DMS79 (cell line): ENCODE measurements at regions not wholly inside any gene's neighbourhood (a gene's known extent, or its start where the extent isn't known, plus 50 kb on each side); places are given as distances from the start of the nearest gene placed in this dataset.

Source experiments
- DNase-seq: peaks from one replicate; lab custom pipeline; 2025; lab: John Stamatoyannopoulos, UW

GRCh38 chr13:111952032-111952431, 114.9 kb upstream of the SOX1 start:
- no peak for DNase-seq

DNA sequence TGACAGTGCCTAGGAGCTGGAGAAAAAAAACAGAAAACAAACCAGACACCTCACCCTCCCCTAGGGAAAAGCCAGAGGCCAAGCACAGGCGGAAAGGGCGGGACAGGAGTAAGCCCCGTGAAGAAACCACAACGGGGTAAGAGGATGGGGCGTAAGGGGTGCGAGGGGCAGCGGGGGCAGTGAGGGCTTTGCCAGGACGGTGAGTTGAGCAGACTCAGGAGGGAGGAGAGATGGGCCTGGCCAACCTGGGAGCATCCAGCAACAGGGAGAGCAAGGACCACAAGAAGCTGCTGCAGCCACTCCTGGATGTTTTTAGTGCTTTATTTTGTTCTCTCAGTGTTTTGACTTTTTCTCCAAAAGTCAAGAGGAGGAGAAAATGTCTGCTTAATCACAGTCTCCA, 114.1 kb upstream of the SOX1 start:
- no peak for DNase-seq

DNA sequence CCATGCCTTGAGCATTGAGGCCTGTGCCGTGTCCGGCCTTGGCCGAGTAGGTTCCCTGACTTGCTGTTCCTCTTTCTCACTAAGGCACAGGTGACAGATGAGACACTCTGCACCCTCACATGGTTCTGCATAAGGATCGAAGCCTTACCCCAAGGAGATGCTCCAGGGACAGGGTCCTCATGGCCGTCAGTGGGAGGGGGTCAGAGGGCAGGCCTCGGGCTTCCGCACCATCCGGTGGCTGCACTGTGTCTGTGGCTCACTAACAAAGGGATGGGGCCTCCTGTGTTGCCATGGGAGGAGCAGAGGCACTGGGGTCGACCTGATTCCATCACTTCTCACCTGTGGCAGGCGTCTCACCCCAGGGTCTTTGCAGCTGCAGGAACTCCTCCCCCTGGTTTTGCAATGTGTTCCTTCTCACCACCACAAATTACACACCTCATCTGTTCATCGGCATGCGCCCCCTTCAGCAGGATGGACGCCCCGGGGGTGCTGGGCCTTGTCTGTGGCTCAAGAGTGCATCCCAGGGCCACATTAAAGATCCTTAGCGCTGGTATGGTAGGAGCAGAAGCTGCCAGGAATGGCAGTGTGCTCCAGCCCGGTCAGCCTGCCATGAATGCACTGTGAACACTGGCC, 113.3 kb upstream of the SOX1 start:
- no peak for DNase-seq

GRCh38 chr13:111954661-111955411, 112.1 kb upstream of the SOX1 start:
- no peak for DNase-seq

GRCh38 chr13:111955412-111956065, 111.4 kb upstream of the SOX1 start:
- DNase-seq = no peak

GRCh38 chr13:111956261-111957151, 110.4 kb upstream of the SOX1 start:
- DNase-seq = no peak

DNA sequence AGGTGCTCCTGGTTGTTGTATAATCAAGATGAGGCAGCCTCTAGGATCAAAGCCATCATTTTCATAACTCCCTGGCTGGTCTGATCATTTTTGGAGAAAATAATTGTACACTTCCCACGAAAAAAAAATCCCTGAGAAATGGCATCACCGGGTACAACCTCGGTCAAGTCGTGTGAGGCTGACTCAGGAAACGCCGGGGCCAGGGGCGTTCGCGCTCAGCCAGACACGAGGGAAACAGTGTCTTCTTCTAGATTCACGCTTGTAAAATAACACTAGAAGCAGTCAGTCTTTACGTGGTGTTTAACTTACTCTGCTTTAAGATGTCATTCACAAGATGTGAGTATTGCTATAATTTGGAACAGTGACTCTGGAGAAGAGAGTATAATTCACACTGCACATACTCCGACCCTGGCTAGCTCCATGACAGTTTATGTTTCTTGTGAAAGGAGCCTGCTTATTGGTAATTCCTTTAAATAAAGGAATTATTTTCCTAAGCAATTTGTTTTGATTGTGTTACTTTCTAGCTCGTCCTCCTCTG, 109.0 kb upstream of the SOX1 start:
- no peak for DNase-seq

- no peak for DNase-seq
These were observed 108.1 kb upstream of the SOX1 start for GRCh38 chr13:111958612-111959395.

GRCh38 chr13:111960152-111960772, 106.7 kb upstream of the SOX1 start:
- no peak for DNase-seq

DNA sequence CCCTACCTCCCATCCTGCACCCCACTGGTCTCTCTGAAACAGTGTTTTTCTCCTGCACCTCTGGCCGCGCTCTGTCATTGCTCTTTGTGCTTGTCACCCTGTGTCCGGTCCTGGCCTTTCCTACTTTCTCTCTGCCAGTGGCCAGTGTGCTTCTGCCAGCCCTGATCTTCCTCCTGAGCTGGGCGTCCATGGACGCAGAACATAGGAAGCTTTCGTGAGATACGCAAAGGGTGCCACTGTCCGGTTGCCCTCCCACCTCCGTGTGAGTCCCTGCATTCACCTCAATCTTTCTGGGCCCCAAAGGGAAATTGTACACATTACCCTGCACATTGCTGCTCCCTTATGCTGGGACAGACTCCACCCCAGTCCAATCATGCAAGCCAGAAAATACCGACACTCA, 105.7 kb upstream of the SOX1 start:
- no peak for DNase-seq

- no peak for DNase-seq
These were observed 105.2 kb upstream of the SOX1 start for GRCh38 chr13:111961651-111962192.

- no peak for DNase-seq
These were observed 104.5 kb upstream of the SOX1 start for GRCh38 chr13:111962431-111962891.

GRCh38 chr13:111963031-111963430, 103.9 kb upstream of the SOX1 start:
- no peak for DNase-seq

DNA sequence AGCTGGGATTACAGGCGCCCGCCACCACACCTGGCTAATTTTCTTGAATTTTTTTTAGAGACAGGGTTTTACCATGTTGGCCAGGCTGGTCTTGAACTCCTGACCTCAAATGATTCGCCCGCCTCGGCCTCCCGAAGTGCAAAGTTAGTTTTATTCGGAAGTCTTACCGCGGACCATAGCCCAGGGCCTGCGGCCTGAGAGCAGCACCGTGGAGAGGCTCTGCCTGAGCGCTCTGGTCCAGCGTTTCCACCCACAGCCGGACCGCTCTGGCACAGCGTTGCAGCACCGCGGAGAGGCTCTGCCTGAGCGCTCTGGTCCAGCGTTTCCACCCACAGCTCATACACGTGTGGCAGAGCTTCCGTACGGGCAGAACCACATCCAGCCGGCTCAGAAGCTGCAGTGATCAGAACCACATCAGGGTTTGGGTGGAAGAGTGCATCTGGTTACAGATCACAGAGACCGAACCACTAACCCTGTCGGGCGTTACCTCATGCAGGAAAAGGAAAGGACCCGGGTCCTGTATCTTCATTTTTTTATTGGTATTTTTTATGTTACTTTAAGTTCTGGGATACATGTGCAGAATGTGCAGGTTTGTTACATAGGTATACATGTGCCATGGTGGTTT, 102.4 kb upstream of the SOX1 start:
- DNase-seq = no peak

DNA sequence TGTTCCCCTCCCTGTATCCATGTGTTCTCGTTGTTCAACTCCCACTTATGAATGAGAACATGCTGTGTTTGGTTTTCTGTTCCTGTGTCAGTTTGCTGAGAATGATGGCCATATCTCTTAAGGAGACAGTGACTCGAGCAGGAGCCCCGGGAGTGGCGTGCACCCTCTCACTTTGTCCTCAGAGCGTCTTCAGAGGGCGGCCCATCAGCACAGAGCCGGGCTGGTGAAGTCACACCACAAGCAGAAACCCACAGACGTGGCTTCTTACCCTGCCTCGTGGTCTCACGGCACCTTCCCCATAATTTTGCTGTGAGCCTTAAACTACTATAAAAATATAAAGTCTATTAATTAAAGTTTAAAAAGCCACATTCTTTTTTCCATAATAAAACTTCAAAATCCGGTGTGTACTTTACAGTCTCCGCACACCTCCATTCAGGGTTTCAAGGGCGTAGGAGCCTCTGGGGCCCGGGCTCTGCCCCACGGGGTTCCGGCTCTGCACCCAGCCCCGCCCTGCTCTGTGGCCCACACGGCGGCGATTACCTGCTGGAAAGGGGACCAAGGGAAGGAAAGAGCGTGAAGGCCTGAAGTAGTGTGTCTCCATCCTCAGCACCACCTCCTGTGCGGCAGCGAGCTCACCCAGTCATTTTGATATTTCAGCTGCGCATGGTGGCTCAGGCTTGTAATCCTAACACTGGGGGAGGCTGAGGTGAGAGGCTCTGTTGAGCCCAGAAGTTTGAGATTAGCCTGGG, 101.3 kb upstream of the SOX1 start:
- DNase-seq = no peak

DNA sequence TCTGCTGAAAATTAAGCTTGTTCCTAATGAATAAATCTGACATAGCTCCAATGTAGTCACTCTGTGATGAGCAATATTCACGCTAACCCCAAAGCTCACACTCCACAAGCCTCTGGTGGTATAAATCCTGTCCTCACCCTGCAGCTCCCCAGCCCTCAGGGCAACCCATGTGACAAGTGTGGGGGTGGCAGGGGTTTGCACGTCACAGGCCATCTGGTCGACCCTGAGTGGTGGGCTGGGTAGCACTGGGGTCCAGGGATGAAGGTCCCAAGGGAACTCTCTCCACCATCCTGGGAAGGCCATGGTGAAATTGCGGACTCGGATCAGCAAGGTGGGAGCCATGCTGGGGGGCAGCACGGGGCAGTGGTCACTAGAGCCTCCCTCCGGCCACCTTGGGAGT, 100.0 kb upstream of the SOX1 start:
- DNase-seq = no peak

GRCh38 chr13:111967572-111968201, 99.3 kb upstream of the SOX1 start:
- DNase-seq = no peak

GRCh38 chr13:111968336-111969010, 98.5 kb upstream of the SOX1 start:
- DNase-seq = no peak
